ENCODE measurements at regions not wholly inside any gene's neighbourhood (a gene's known extent, or its start where the extent isn't known, plus 50 kb on each side); places are given as distances from the start of the nearest gene placed in this dataset.

DNA sequence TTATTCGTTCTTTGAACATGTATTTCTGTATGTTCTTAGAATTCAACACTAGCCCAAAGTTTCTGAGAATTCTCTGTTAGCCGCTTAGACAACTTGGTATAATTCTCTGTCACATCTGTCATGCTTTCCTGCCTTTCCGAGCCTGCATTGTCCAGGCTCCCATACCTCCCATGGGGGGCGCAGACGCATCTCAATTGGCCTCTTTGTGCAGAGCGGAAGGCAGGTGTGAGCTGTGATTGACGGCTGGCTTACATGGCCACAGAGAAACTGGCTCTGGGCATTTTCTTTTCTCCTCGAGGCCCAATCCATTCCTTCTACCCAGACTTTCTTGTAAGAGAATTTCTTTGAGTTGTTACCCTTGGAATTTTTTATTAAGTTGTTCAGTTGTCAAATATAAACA, 132.7 kb upstream of the SESN3 start:
- TF ChIP-seq REST (IDR thresholded peaks at IDR 0.05; ENCODE audit: insufficient read depth in 1 of 2, low read depth in 2 of 2, low read length in 2 of 2) (no peak), FOXP2 (optimal IDR thresholded peaks at IDR 0.05; ENCODE audit: borderline replicate concordance, extremely low read depth, extremely low read length, insufficient read depth) (no peak), SIN3A (IDR thresholded peaks at IDR 0.05; ENCODE audit: borderline replicate concordance, insufficient read depth, low read length) (no peak), POLR2AphosphoS5 (IDR thresholded peaks at IDR 0.05; ENCODE audit: low read depth, low read length) (no peak), TAF1 (IDR thresholded peaks at IDR 0.05; ENCODE audit: borderline replicate concordance, insufficient read depth, low read length) (no peak)

DNA sequence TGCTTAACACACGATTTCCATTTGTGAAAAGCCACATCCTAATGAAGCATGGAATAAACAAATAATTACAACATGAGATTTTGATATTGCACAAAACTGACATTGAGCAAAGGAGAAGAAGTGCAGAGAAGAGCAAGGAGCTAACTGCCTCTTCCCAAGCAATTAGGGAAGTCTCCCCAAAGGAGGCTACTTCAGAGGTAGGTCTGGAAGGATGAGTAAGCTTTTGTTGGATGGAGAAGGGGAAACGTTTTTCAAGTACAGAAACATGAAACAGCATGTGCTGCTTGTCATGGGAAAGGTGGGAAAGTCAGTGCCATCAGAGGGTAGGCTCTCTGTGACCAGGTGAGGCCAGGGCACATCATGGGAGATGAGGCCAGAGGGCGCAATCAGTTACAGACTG, 132.2 kb upstream of the SESN3 start:
- no peak for TF ChIP-seq REST (IDR thresholded peaks at IDR 0.05; ENCODE audit: insufficient read depth in 1 of 2, low read depth in 2 of 2, low read length in 2 of 2)
- no peak for TF ChIP-seq FOXP2 (optimal IDR thresholded peaks at IDR 0.05; ENCODE audit: borderline replicate concordance, extremely low read depth, extremely low read length, insufficient read depth)
- TF ChIP-seq POLR2AphosphoS5 (IDR thresholded peaks at IDR 0.05; ENCODE audit: low read depth, low read length) = no peak
- TF ChIP-seq SIN3A (IDR thresholded peaks at IDR 0.05; ENCODE audit: borderline replicate concordance, insufficient read depth, low read length) = no peak
- TF ChIP-seq TAF1 (IDR thresholded peaks at IDR 0.05; ENCODE audit: borderline replicate concordance, insufficient read depth, low read length) = no peak

DNA sequence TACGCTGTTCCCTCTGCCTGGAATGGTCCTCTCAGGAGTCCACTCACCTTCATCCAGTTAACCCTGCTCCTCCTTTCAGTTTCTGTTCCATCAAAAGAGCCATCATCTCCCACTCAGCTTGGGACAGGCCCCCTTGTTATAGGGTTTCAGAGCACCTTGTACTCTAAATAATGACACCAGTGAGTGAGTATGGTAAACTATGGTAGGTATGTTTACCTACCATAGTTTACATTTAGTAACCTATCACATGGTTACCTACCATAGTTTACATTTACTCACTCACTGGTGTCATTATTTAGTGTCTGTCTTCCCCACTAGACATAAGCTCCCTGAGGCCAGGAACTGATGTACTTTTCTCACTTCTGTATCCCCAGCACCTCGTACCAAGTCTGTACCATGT, 130.2 kb upstream of the SESN3 start:
- TF ChIP-seq FOXP2 (optimal IDR thresholded peaks at IDR 0.05; ENCODE audit: borderline replicate concordance, extremely low read depth, extremely low read length, insufficient read depth) (no peak), SIN3A (IDR thresholded peaks at IDR 0.05; ENCODE audit: borderline replicate concordance, insufficient read depth, low read length) (no peak), TAF1 (IDR thresholded peaks at IDR 0.05; ENCODE audit: borderline replicate concordance, insufficient read depth, low read length) (no peak), POLR2AphosphoS5 (IDR thresholded peaks at IDR 0.05; ENCODE audit: low read depth, low read length) (no peak), REST (IDR thresholded peaks at IDR 0.05; ENCODE audit: insufficient read depth in 1 of 2, low read depth in 2 of 2, low read length in 2 of 2) (no peak)

- no peak for TF ChIP-seq POLR2AphosphoS5 (IDR thresholded peaks at IDR 0.05; ENCODE audit: low read depth, low read length)
- TF ChIP-seq REST (IDR thresholded peaks at IDR 0.05; ENCODE audit: insufficient read depth in 1 of 2, low read depth in 2 of 2, low read length in 2 of 2) = no peak
- TF ChIP-seq TAF1 (IDR thresholded peaks at IDR 0.05; ENCODE audit: borderline replicate concordance, insufficient read depth, low read length) = no peak
- no peak for TF ChIP-seq FOXP2 (optimal IDR thresholded peaks at IDR 0.05; ENCODE audit: borderline replicate concordance, extremely low read depth, extremely low read length, insufficient read depth)
Measured at GRCh38 chr11:95360377-95361075, 129.5 kb upstream of the SESN3 start.
